GM21447 (cell line): ENCODE measurements at regions not wholly inside any gene's neighbourhood (a gene's known extent, or its start where the extent isn't known, plus 50 kb on each side); places are given as distances from the start of the nearest gene placed in this dataset.

Source experiments
- ATAC-seq: cut with Tn5 transposase; IDR thresholded peaks from one replicate; pipeline ENCODE4 v1.9.1; 2021; ENCODE audit not compliant: unreplicated experiment

GRCh38 chr6:113172531-113172966 is 684.6 kb upstream of the MARCKS start:
- no peak for ATAC-seq

GRCh38 chr6:113178349-113178748 is 678.8 kb upstream of the MARCKS start:
- no peak for ATAC-seq

GRCh38 chr6:113181164-113181563 is 676.0 kb upstream of the MARCKS start:
- ATAC-seq: no peak

GRCh38 chr6:113182370-113183141 is 674.6 kb upstream of the MARCKS start:
- ATAC-seq: no peak

DNA sequence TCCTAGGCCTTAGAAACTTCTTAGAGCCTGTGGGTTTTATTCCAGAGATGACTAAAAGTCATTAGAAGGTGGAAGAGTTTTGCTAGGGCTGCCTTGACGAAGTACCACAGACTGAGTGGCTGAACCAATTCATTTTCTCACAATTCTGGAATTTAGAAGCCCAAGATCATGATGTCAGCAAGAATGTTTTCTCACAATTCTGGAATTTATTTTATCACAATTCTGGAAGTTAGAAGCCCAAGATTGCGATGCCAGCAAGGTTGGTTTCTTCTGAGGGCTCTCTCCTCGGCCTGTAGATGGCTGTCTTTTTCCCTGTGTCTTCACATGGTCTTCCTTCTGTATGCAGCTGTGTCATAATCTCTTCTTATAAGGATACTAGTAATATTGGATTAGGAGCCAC is 672.9 kb upstream of the MARCKS start:
- ATAC-seq: no peak

- ATAC-seq: no peak
These were observed 672.4 kb upstream of the MARCKS start for GRCh38 chr6:113184736-113185135.

DNA sequence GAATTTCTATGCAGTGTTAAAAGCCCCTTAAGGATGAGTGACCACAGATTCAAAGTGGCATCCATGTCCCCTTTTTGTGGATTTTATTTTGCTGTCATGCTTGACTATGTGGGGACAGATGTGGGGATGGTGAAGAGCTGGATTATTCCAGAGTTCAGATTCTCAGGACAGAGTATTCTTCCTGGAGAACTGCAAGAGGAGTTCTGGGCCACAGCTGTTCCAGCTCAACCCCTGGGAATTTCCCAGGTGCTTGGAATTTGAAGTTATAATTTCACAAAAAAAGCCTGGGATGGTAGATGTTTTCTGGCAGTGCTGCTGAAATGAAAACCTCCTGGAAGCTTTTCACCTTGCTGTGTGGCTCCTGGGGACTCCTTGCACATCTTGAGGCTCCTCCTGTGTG is 671.8 kb upstream of the MARCKS start:
- ATAC-seq: no peak

DNA sequence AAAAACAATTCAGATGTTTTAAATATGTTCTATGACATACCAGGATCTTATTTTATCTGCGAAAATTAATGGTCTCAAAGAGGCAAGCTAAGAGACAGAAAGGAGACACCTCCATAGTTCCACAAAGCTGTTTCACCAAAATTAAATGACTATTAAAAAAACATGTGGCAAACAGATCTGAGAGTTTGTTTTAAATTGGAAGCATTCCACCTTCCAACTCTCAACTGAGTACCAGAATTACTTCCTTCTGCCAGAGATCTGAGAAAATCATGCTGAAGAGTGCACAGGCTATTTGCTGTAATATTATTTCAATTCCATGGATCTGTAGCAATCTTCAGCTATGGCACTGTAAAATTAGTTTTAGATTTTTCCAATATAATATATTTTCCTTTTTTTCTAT is 669.5 kb upstream of the MARCKS start:
- ATAC-seq: no peak

DNA sequence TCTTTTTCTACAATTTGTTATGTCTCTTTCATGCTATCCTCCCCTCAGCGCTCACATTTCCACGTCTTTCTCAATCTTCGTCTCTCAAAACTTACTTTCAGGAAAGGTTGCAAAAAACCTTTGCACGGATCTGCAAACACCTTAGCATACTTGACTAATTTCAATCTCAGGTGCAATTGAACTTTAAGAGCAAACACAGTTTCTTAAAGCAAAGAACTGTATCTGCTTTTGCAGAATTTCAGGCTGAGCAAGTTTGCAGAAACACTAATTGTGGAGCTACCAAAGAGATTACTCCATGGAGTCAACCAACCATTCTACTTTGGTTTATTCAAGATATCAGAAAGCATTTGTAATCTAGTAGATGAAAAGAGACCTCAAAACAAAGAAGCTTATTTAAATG is 668.2 kb upstream of the MARCKS start:
- no peak for ATAC-seq

GRCh38 chr6:113190170-113190569 is 667.0 kb upstream of the MARCKS start:
- ATAC-seq: no peak

DNA sequence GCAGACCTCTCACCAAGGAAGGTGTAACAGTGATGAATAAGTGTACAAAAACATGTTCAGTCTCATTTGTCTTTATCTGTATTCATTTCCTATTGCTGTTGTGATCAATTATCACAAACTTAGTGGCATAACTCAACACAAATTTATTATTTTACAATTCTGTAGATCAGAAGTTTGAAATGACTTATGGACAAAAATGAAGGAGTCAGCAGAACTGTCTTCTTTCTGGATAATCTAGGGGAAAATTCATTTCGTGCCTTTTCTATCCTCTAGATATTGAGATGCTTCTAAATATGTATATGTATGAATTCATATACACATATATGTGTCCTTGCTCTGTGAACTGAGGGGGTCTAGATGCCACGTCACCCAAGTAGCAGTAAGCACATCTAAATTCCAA is 663.1 kb upstream of the MARCKS start:
- no peak for ATAC-seq

- no peak for ATAC-seq
These were observed 654.1 kb upstream of the MARCKS start for GRCh38 chr6:113202852-113203714.

DNA sequence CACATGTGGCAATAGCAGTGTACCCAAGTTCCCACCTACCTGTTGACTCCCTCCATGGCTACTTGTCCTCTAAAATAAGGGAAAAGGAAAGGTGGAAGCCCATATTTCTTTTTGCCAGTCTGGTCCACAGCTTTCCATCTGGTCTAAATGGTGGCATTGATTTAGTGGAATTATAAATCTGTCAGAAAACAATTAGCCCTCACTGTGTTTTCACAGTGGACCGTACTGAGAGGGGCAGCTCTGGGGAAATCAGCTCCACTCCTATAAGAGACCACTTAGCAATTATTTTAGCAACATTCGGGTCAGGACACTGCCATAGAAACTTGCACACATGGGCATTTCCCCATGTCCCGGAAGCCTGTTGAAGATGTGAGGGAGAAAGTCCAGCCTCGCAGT is 653.4 kb upstream of the MARCKS start:
- ATAC-seq: no peak

GRCh38 chr6:113205553-113205952 is 651.6 kb upstream of the MARCKS start:
- ATAC-seq: no peak

- no peak for ATAC-seq
These were observed 648.4 kb upstream of the MARCKS start for GRCh38 chr6:113208726-113209125.

- no peak for ATAC-seq
These were observed 647.8 kb upstream of the MARCKS start for GRCh38 chr6:113209315-113209714.

DNA sequence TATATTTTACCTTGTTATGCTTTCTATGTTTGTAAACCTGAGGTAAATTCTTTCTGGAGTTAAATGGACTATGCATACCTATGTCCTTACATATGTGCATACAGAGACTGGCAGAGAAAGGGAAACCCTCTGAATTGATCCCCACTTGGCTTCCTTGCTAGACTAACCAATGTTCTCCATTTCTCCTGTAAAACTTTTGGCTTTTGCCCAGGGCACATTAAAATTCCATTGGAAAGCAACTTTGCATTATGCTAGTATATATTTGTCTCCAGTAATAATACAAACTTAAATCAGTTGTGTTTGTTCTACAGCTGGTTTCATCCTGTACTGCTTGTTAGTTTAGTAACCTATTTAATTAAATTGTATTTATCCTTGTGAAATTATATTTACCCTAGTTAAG is 646.0 kb upstream of the MARCKS start:
- ATAC-seq: no peak

DNA sequence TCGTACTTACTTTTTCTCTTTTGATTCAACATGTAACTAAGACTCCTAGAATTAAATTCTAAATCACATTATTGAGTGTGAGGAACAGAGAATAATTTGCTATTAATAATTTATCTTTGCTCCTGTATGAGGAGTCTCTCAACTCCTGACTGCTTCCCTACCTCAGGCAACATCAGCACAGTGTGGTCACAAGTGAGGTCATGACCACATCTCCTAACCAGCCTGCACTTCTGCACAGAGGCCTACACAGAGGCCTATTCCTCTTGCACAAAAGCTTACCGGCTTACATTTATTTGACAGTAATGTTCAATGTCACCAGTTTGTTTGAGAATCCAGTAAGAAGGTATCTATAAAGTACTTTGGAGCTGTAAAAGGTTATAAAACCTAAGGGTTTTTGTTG is 637.4 kb upstream of the MARCKS start:
- no peak for ATAC-seq

GRCh38 chr6:113220832-113221231 is 636.3 kb upstream of the MARCKS start:
- ATAC-seq: no peak

DNA sequence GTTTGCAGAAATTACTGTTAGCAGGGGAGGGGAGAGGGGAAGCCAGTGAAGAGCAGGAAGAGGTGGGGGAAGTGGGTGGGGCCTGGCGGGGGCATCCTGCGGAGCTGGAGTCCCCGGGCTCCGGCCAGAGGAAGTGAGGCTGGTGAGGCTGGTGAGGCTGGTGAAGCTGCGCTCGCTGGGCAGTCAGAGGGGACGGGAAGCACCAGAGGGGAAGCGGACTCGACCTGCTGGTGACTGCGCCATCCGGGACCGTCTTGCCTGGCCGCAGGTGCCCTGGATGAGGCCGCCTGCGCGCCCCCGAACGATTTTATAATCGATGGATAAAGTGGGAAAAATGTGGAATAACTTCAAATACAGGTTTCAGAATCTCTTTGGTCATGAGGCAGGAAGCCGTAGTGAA is 635.3 kb upstream of the MARCKS start:
- ATAC-seq: no peak

DNA sequence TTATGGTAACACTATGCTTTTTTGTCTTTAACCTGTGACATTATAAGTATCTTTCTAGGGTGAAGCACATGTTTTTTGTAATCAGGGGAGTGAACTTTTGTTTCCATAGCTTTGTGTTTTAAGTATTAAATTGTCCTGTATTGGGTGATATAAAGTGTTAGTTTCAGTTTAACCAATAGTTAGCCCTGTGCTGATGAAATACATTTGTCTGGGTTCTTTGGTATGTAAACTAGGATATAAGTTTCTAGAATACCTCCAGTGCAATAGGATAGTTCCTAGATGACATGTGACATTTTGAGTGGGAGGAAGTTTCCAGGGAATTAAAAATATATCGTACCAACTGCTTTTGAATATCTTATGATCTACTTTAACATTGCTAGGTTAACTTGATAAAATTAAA is 611.0 kb upstream of the MARCKS start:
- no peak for ATAC-seq

GRCh38 chr6:113248532-113248931 is 608.6 kb upstream of the MARCKS start:
- ATAC-seq: no peak
